Heart left ventricle (tissue), 16 donors: ENCODE measurements at regions not wholly inside any gene's neighbourhood (a gene's known extent, or its start where the extent isn't known, plus 50 kb on each side); places are given as distances from the start of the nearest gene placed in this dataset.

Experiments used
- ATAC-seq, 4 donors: fragments of 200-7000 bp; cut with Tn5 transposase; one replicate each; pipeline ENCODE4 v1.9.1; 2020 to 2022; ENCODE audit warnings: moderate library complexity in 4 of 4, mild to moderate bottlenecking in 3 of 4, moderate number of reproducible peaks in 1 of 4
- DNase-seq, 5 donors: peaks; one replicate each; pipeline ENCODE4 v3.0.0-alpha.2; 2020
- H3K27ac ChIP-seq, 12 donors: fragments of 200-600 bp; sonication (generic) in 4 of 12; one replicate each; pipeline versions ENCODE4 v1.5.0 to v1.8.0; 2016 to 2022; ENCODE audit warnings: mild to moderate bottlenecking in 2 of 12
- H3K27me3 ChIP-seq, 9 donors: fragments of 200-600 bp; sonication (generic) in 2 of 9; one replicate each; pipeline versions ENCODE4 v1.5.1 to v1.8.0; 2016 to 2022; ENCODE audit warnings: mild to moderate bottlenecking in 3 of 9
- H3K36me3 ChIP-seq, 9 donors: fragments of 200-600 bp; sonication (generic) in 2 of 9; one replicate each; pipeline versions ENCODE4 v1.5.0 to v1.8.0; 2018 to 2022; ENCODE audit warnings: mild to moderate bottlenecking in 2 of 9
- H3K4me1 ChIP-seq, 12 donors: fragments of 200-600 bp; sonication (generic) in 4 of 12; one replicate each; pipeline versions ENCODE4 v1.5.0 to v1.8.0; 2016 to 2022; ENCODE audit warnings: mild to moderate bottlenecking in 3 of 12
- H3K4me3 ChIP-seq, 12 donors: fragments of 200-600 bp; sonication (generic) in 4 of 12; one replicate each; pipeline versions ENCODE4 v1.5.0 to v1.8.0; 2017 to 2022; ENCODE audit warnings: mild to moderate bottlenecking in 9 of 12, moderate library complexity in 4 of 12
- H3K9me3 ChIP-seq, 12 donors: fragments of 200-600 bp; sonication (generic) in 4 of 12; one replicate each; pipeline versions ENCODE4 v1.5.0 to v1.8.0; 2016 to 2022; ENCODE audit warnings: mild to moderate bottlenecking in 1 of 12
- CTCF ChIP-seq, 12 donors: fragments of 200-600 bp; sonication (generic) in 4 of 12; IDR thresholded peaks; one replicate each; pipeline versions ENCODE4 v1.5.0 to v1.8.0; 2018 to 2022; ENCODE audit warnings: antibody characterized with exemption in 12 of 12, mild to moderate bottlenecking in 5 of 12
- POLR2A ChIP-seq, 2 donors: fragments of 450-650 bp; IDR thresholded peaks; one replicate each; pipeline ENCODE4 v1.6.1; 2017; ENCODE audit warnings: antibody characterized with exemption in 2 of 2, mild to moderate bottlenecking in 2 of 2, moderate library complexity in 2 of 2
- WGBS, 4 donors: extraction: QIAGEN DNeasy Blood & Tissue Kit in 2 of 4; methylation state at CpG; one replicate each; pipeline versions ENCODE4 v1.1.5 to v1.1.7; 2013 to 2018; 5-methylcytosine and 5-hydroxymethylcytosine counted together
- intact Hi-C, 10 donors: fragments of 100-400 bp; cut with DNase I; formaldehyde crosslinking; loops; one replicate each; pipeline versions ENCODE4 v1.11.1 to v1.14.2; 2022
- donor health status: ischemic (EF 13 %, LVEDD 7.1; RV severe dilation, severe dysfunction).
- donor health status: healthy with polysubstance abuse.
- donor health status: DM: no; HTN: yes; CAD: no.
- donor health status: DM: no; HTN: no; CAD: no.
- donor health status: ischemic (EF 25% LVEDD 6.9; RV normal size, moderate dysfunction).
- donor health status: ischemic (EF 25% LVEDD 5.7; RV mildly dilated, moderate dysfunction).
- donor health status: healthy.
- donor health status: DM: yes; HTN: yes; CAD: no.
- donor health status: ischemic (EF 35%, LVEDD 5.7; RV mildly dilated, moderate dysfunction).
- donor health status: nonischemic (EF 11% LVEDD 7.7; RV severe dilation, severe dysfunction).
- donor health status: DM: yes; HTN: yes; CAD: no.
- donor health status: PGD.
- donor health status: ischemic (EF 29% LVEDD 5.4; RV normal size, mild dysfunction).
- donor health status: nonischemic (EF 23%, LVEDD 6.1; RV moderate dilation, normal function).

DNA sequence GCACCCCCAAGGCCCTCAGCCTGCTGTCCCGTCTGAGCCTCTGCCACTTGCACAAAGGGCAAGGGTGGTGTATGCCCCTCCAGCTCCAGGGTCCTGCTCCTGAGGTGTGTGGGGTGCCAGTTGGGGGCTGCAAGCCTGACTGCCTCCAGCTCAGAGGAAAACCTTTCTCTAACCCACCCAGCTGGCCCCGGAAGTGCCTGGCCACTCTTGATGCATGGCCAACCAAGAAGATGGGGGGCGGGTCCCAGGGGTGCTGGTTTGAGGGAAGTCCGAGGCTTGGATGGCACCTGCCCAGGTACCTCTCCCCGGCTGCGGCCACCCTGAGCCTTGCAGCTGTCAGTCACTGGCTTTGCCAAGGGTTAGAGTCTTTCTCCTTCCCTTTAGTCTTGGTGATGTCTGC, 112.6 kb upstream of the TMPRSS2 start:
- intact Hi-C loops = no loop called here
- Histone ChIP-seq H3K4me3 (no peak overlapping the region), H3K36me3 (no peaks in the 10 kb centered on the region), H3K4me1 (peaks cover 0 to 12% (median 3%) of the 10 kb centered on the region in 12 donors), H3K27ac (no peak overlapping the region), H3K9me3 (no peaks in the 10 kb centered on the region), H3K27me3 (peaks cover 0 to 7% (median 0%) of the 10 kb centered on the region in 9 donors)
- ATAC-seq (no peak), DNase-seq (no peak)
- WGBS, 4 donors = 86 to 100% (median 92%) methylated on average over 5 to 6 of the region's 6 CpGs
- TF ChIP-seq CTCF (IDR thresholded peaks at IDR 0.05) = no peak
- TF ChIP-seq POLR2A (IDR thresholded peaks at IDR 0.05) = no peak

DNA sequence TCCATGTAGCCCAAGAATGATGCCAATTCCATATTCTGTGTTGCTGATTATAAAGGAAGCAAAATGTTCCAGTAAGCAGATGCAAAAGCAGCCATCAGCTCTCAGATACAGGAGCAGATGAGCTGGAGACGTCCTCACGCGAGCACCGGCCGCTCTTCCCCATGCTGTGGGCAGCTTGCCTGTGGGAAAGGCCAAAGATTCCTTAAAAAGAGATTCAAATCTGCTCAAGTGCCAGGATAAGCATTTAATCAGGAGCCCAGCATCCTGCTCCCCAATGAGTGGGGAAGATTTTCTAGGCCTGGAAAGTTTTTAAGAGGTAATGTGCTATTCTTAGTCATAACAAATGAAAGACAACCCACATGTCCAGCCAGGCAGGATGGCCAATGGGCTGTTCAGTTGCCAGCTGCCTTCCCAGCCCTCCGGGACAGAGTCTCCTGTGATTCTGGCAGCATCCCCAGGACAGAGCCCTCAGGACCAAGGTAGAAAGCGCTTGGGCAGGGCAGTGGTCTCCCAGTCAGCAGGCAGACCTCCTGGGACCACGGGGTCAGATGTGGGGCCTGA, 108.2 kb upstream of the TMPRSS2 start:
- Histone ChIP-seq H3K4me3 (no peak overlapping the region), H3K9me3 (no peaks in the 10 kb centered on the region), H3K27ac (peak overlapping the region in 6 of 12 donors; percentile 6 to 65 (median 52)), H3K36me3 (no peaks in the 10 kb centered on the region), H3K4me1 (peaks cover 0 to 26% (median 8%) of the 10 kb centered on the region in 12 donors), H3K27me3 (peaks cover 0 to 9% (median 0%) of the 10 kb centered on the region in 9 donors)
- TF ChIP-seq POLR2A (IDR thresholded peaks at IDR 0.05) = no peak
- TF ChIP-seq CTCF (IDR thresholded peaks at IDR 0.05) = no peak
- 33 to 42% (median 39%) methylated on average over 8 of the region's 8 CpGs for WGBS, 4 donors
- DNase-seq (peak in 2 of 5 donors; percentile 50 to 76), ATAC-seq (peak; percentile 20 to 59 (median 57))
- intact Hi-C loops = loop anchor here in 5 of 10 donors (10.0 kb wide), 2 partner anchors 331 to 499 kb away; no protein-coding TSS in a partner anchor

- H3K4me1 ChIP-seq = peaks cover 0 to 26% (median 8%) of the 10 kb centered on the region in 12 donors
- H3K36me3 ChIP-seq = no peaks in the 10 kb centered on the region
- no peak overlapping the region for H3K4me3 ChIP-seq
- peaks cover 0 to 14% (median 4%) of the 10 kb centered on the region in 9 donors for H3K27me3 ChIP-seq
- peak overlapping the region in 6 of 12 donors; percentile 6 to 65 (median 52) for H3K27ac ChIP-seq
- intact Hi-C loops = loop anchor here in 5 of 10 donors (10.0 kb wide), 2 partner anchors 331 to 499 kb away; no protein-coding TSS in a partner anchor
- ATAC-seq (no peak), DNase-seq (no peak)
- WGBS, 4 donors = 83 to 88% (median 85%) methylated on average over 1 of the region's 1 CpG
- TF ChIP-seq CTCF (IDR thresholded peaks at IDR 0.05) (no peak), POLR2A (IDR thresholded peaks at IDR 0.05) (no peak)
- H3K9me3 ChIP-seq = no peaks in the 10 kb centered on the region
Observed at GRCh38 chr21:41615613-41616012, 107.7 kb upstream of the TMPRSS2 start.

DNA sequence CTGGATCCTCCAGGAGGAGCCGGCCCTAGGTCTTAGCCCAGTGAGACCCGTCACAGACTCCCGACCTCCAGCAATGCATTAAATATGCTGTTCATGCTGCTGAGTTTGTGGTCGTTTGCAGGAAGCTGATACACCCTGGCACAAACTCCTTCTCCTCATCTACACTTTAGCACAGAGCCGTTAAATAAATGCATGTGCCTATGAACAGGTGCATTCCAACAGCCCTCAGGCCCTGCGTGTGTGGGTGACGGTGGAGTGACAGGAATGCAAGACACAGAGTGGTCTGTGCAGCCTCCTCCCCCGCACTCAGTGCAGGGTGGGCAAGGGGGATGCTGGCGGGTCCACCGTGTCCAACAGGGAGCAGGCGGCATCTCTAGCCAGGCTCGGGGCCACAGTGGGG, 106.6 kb upstream of the TMPRSS2 start:
- DNase-seq (no peak), ATAC-seq (no peak)
- 76 to 88% (median 82%) methylated on average over 12 of the region's 12 CpGs for WGBS, 4 donors
- Histone ChIP-seq H3K36me3 (no peaks in the 10 kb centered on the region), H3K9me3 (no peaks in the 10 kb centered on the region), H3K27me3 (peaks cover 0 to 24% (median 7%) of the 10 kb centered on the region in 9 donors), H3K27ac (no peak overlapping the region), H3K4me1 (peaks cover 0 to 26% (median 8%) of the 10 kb centered on the region in 12 donors), H3K4me3 (no peak overlapping the region)
- intact Hi-C loops = loop anchor here in 9 of 10 donors (5.0 to 10.0 kb wide), 6 partner anchors 163 to 503 kb away; no protein-coding TSS in a partner anchor
- TF ChIP-seq POLR2A (IDR thresholded peaks at IDR 0.05) (no peak), CTCF (IDR thresholded peaks at IDR 0.05) (no peak)
